Effector memory CD8-positive, alpha-beta T cell (primary cell): ENCODE measurements at regions not wholly inside any gene's neighbourhood (a gene's known extent, or its start where the extent isn't known, plus 50 kb on each side); places are given as distances from the start of the nearest gene placed in this dataset.

Source experiments
- ATAC-seq: fragments of 150-1000 bp; cut with Tn5 transposase; replicated peaks from 2 replicates; pipeline ENCODE4 v1.10.0; 2021; ENCODE audit warnings: mild to moderate bottlenecking, moderate library complexity
- DNase-seq, 3 experiments: peaks; one replicate each; pipeline ENCODE4 v3.0.0; 2021
- H3K27ac Mint-ChIP-seq, 2 donors: one replicate each; pipeline ENCODE4 v1.8.0; 2022; ENCODE audit warnings: mild to moderate bottlenecking in 2 of 2, mixed read lengths in 2 of 2, moderate library complexity in 2 of 2
- H3K27me3 Mint-ChIP-seq, 2 donors: one replicate each; pipeline ENCODE4 v1.8.0; 2022; ENCODE audit warnings: mixed read lengths in 2 of 2
- H3K36me3 Mint-ChIP-seq: one replicate; pipeline ENCODE4 v1.8.0; 2022; ENCODE audit warnings: mild to moderate bottlenecking, moderate library complexity, mixed read lengths; ENCODE audit not compliant: insufficient read depth
- H3K4me1 Mint-ChIP-seq, 2 donors: one replicate each; pipeline ENCODE4 v1.8.0; 2022; ENCODE audit warnings: low read depth in 2 of 2, mixed read lengths in 2 of 2
- H3K4me3 Mint-ChIP-seq, 2 donors: one replicate each; pipeline ENCODE4 v1.8.0; 2022; ENCODE audit warnings: mild to moderate bottlenecking in 2 of 2, mixed read lengths in 2 of 2, moderate library complexity in 2 of 2
- H3K9me3 Mint-ChIP-seq, 2 donors: one replicate each; pipeline ENCODE4 v1.8.0; 2022; ENCODE audit warnings: mixed read lengths in 2 of 2

DNA sequence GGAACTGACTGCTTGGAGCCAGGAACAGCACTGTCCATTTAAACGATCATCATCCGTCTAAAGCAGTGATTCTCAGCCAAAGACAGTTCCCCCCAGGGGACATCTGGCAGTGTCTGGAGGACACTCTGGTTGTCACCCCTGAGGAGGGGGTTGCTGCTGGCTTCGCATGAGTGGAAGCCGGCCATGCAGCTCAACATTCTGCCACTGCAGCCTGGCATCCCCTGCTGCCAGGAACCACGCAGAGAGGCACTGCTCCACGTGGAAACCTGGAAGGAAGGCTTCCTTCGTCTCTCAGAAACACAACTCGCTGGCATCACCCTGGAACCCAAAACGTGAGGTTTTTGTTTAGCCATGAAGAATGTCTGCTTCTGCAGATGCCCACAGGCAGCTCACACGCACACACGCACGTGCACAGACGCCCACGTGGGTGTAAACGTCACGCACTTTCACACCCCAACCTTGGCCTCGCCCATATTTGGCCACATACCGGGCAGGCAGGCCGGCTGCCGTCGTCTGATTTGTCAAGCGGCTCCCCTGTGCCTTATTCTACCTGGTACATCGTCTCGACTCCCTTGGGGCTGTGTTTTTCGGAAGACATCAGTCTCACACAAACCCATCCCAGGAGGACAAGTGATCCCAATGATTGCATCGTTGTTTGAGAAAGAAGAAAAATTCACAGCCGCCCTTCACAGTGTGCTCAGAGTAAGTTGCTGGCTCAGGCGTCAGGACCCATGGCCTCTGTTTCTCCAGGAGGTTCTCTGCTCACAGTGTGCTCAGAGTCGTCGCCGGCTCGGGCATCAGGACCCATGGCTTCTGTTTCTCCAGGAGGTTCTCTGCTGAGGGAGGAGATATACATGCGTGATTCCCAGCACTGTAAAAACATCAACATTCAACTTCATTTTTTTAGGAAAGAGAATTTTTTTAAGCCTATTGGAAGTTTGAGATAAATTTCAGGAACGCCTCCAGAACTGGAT is 127.2 kb upstream of the PPP2R2D start:
- Mint-ChIP-seq H3K9me3 (peaks cover 14 to 20% of the 10 kb centered on the region in 2 donors), H3K4me3 (no peak overlapping the region), H3K4me1 (no peaks in the 10 kb centered on the region), H3K36me3 (no peaks in the 10 kb centered on the region), H3K27me3 (peaks cover 0 to 21% of the 10 kb centered on the region in 2 donors), H3K27ac (no peak overlapping the region)
- DNase-seq = no peak
- ATAC-seq = no peak

DNA sequence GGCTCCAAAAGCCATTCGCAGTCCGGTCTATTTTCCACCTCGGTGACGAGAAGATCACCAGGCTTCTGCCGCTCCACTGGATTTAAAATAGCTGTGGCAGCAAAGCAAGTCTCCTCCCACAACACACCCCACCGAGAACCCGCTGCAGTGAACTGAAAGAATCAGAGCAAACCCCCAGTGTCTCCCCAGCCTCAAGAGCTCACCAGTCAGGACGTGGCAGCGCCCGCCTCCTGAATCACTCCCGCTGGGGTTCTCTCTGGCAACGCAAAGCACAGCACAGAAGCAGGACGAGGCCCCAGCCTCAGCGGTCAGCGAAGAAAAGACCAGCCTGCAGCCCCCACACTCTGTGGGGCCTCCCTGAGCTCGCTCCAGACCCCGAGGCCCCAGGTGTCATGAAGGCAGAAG is 126.1 kb upstream of the PPP2R2D start:
- H3K4me3 Mint-ChIP-seq = no peak overlapping the region
- no peak for DNase-seq
- H3K27ac Mint-ChIP-seq = no peak overlapping the region
- ATAC-seq = no peak
- peaks cover 0 to 20% of the 10 kb centered on the region in 2 donors for H3K27me3 Mint-ChIP-seq
- H3K9me3 Mint-ChIP-seq = peaks cover 15 to 20% of the 10 kb centered on the region in 2 donors
- H3K36me3 Mint-ChIP-seq = no peaks in the 10 kb centered on the region
- H3K4me1 Mint-ChIP-seq = no peaks in the 10 kb centered on the region

DNA sequence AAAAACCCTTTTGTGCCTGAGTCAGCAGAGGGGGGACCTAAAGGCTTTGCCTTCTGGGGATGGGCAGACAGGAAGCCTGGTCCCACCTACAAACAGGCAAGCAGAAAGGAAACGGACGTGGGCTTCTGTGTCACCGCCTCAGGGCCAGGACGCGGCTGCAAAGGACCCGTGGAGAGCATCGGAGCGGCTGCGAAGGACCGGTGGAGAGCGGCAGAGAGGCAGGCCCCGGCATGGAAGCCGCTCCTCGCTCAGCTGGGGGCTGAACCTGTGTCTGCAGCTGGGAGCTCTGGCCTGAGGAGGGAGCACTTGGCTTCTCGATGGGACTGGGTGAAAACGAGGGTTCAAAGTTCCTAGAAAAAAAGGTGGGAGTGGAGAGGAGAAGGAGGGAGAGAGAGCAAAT is 125.4 kb upstream of the PPP2R2D start:
- peaks cover 15 to 20% of the 10 kb centered on the region in 2 donors for H3K9me3 Mint-ChIP-seq
- no peaks in the 10 kb centered on the region for H3K4me1 Mint-ChIP-seq
- H3K27ac Mint-ChIP-seq = no peak overlapping the region
- no peak for DNase-seq
- peaks cover 0 to 20% of the 10 kb centered on the region in 2 donors for H3K27me3 Mint-ChIP-seq
- H3K4me3 Mint-ChIP-seq = no peak overlapping the region
- ATAC-seq = no peak
- H3K36me3 Mint-ChIP-seq = no peaks in the 10 kb centered on the region

DNA sequence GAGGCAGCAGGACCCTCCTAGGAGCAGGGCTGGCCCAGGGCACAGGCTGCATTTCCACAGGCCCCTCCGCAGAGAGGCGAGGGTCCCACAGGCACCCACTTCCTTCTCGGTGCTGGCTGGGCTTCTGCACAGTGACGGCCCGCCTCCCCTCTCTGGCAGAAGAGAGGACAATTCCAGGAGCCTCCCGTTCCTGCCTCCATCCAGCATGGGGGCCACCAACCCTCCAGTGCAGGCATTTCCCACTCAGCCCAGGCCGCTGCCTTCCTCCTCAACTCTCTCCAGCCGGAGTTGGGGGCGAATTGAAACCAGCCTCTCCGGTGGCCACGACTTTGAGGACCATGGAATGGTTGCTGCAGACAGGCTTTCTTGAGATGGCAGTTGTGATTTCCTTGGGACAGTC is 125.0 kb upstream of the PPP2R2D start:
- DNase-seq (no peak), ATAC-seq (no peak)
- peaks cover 0 to 20% of the 10 kb centered on the region in 2 donors for H3K27me3 Mint-ChIP-seq
- no peaks in the 10 kb centered on the region for H3K4me1 Mint-ChIP-seq
- H3K27ac Mint-ChIP-seq = no peak overlapping the region
- H3K36me3 Mint-ChIP-seq = no peaks in the 10 kb centered on the region
- H3K4me3 Mint-ChIP-seq = no peak overlapping the region
- peaks cover 15 to 20% of the 10 kb centered on the region in 2 donors for H3K9me3 Mint-ChIP-seq

DNA sequence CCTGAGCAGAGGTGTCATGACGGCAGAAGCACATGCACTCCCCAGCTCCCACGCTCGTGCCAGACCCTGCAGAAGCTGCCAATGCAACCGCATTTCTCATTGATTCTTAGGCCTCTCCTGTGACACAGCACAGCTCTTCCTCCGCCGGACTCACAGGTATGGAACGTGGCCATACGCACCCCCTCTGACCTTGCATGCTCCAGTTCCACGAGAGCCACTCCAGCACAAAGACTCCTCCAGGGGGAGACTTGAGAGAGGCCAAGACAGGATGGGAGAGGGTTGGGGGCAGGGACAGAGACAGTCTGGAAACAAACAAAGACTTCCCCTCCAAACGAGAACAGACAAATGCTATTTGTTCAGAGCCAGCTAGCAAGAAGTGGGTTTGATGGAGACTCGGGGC is 124.3 kb upstream of the PPP2R2D start:
- ATAC-seq (no peak), DNase-seq (no peak)
- Mint-ChIP-seq H3K27me3 (peaks cover 0 to 27% of the 10 kb centered on the region in 2 donors), H3K27ac (no peak overlapping the region), H3K9me3 (peaks cover 15 to 20% of the 10 kb centered on the region in 2 donors), H3K4me3 (no peak overlapping the region), H3K4me1 (no peaks in the 10 kb centered on the region), H3K36me3 (no peaks in the 10 kb centered on the region)

DNA sequence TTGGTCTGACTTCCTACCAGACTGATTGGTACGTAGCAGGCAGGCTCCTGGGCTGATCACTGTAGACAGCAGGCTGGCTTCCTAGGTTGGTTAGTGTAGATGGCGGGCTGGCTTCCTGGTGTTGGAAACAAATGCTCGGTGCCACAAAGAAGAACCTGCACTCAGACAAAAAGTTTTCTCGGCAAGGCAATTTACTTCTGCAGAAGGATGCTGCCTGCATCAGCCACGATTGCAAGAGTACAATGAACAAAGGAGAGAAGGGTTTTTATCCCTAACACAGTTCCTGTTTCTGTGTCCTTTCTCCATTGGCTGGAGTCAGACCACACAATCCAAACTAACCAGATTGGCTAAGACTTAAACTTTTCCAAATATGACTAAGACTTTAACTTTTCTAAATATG is 123.6 kb upstream of the PPP2R2D start:
- H3K9me3 Mint-ChIP-seq = peaks cover 15 to 20% of the 10 kb centered on the region in 2 donors
- H3K27me3 Mint-ChIP-seq = peaks cover 0 to 34% of the 10 kb centered on the region in 2 donors
- DNase-seq (no peak), ATAC-seq (no peak)
- no peaks in the 10 kb centered on the region for H3K36me3 Mint-ChIP-seq
- H3K27ac Mint-ChIP-seq = no peak overlapping the region
- H3K4me1 Mint-ChIP-seq = no peaks in the 10 kb centered on the region
- H3K4me3 Mint-ChIP-seq = no peak overlapping the region

DNA sequence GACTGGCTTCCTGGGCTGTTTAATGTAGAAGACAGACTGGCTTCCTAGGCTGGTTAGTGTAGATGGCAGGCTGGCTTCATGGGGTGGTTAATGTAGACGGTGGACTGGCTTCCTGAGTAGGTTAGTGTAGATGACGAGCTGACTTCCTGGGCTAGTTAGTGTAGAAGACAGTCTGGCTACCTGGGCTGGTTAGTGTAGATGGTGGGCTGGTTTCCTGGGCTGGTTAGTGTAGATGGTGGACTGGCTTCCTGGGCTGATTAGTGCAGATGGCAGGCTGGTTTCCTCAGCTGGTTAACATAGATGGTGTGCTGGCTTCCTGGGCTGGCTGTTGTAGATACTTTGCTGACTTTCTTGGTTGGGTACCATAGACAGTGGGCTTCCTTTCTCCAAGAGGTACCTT is 122.9 kb upstream of the PPP2R2D start:
- DNase-seq = no peak
- ATAC-seq = no peak
- Mint-ChIP-seq H3K4me1 (no peaks in the 10 kb centered on the region), H3K27me3 (peaks cover 0 to 36% of the 10 kb centered on the region in 2 donors), H3K9me3 (peaks cover 15 to 20% of the 10 kb centered on the region in 2 donors), H3K36me3 (no peaks in the 10 kb centered on the region), H3K4me3 (no peak overlapping the region), H3K27ac (no peak overlapping the region)

DNA sequence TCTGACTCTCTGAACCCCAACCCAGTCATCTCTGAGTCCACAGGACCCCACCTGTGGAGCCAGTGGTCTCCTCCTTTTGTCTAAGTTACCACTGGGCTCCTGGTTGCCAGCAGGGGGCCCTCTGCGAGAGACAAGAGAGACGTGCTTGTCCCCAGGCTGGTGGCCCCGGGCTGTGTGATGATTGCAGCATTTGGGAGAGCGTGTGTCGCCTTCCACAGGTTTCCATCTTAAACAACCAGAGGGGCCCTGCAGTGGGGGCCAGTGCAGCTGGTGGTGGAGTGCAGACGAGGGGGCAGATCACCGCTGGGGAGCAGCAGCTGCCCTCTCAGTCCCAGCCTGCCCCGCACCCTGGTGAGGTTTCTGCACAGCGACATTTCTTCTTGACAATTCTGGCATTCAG is 122.4 kb upstream of the PPP2R2D start:
- no peak overlapping the region for H3K4me3 Mint-ChIP-seq
- DNase-seq (no peak), ATAC-seq (no peak)
- no peak overlapping the region for H3K27ac Mint-ChIP-seq
- peaks cover 0 to 38% of the 10 kb centered on the region in 2 donors for H3K27me3 Mint-ChIP-seq
- no peaks in the 10 kb centered on the region for H3K36me3 Mint-ChIP-seq
- peaks cover 15 to 20% of the 10 kb centered on the region in 2 donors for H3K9me3 Mint-ChIP-seq
- H3K4me1 Mint-ChIP-seq = no peaks in the 10 kb centered on the region

DNA sequence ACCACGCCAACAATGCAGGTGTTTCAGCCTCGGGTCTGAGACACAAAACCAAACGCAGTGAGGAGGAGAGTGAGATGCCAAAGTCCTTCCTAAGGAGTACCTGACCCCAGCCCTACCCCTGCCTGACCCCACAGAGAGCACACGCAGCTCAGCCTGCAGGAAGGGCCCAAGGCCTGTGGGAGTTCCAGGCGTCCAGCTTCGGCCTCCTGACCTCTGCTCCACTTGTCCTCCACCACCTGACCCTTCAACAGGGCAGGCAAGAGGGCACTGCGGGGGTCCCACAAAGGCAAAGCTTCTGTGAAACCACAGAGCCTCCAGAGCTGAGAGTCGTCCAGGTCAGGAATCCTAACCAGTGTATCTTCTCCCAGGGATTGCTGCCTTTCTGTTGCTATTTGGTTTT is 122.0 kb upstream of the PPP2R2D start:
- peaks cover 15 to 20% of the 10 kb centered on the region in 2 donors for H3K9me3 Mint-ChIP-seq
- no peaks in the 10 kb centered on the region for H3K4me1 Mint-ChIP-seq
- H3K4me3 Mint-ChIP-seq = no peak overlapping the region
- ATAC-seq (no peak), DNase-seq (no peak)
- peaks cover 0 to 42% of the 10 kb centered on the region in 2 donors for H3K27me3 Mint-ChIP-seq
- no peaks in the 10 kb centered on the region for H3K36me3 Mint-ChIP-seq
- H3K27ac Mint-ChIP-seq = no peak overlapping the region

DNA sequence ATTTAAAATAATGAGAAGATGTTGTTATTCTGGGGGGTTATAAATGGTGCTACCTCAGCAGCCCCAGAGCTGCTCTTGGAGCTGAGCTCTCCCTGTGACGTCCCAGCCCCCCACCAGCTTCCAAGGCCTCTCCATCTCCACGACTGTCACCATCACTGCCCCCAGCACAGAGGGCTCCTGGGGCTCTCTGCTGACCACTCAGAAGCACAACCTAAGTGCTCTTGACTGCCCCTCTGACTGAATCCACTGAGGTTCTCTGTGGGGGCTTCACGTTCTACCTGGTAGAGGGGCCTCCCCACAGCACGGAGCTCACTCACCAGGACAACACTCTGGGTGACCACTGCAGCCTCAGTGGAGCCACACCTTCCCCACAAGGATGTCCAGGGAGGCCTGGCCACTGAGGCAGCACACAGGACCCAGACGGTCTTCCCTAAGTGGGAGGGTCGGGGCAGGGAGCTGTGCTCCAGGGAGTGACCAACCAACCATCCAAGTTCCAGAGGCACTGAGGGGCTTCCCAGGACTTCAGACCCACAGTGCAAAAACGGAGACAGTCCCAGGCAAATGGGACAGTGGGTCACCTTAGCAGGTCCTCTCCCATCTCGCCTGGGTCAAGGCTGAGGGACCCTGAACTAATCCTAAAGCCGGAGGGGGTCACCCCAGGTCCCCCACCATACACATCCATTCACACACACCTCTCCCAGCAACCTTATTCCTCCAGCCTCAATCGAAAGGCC is 121.0 kb upstream of the PPP2R2D start:
- H3K27ac Mint-ChIP-seq = no peak overlapping the region
- ATAC-seq (no peak), DNase-seq (no peak)
- peaks cover 0 to 46% of the 10 kb centered on the region in 2 donors for H3K27me3 Mint-ChIP-seq
- H3K9me3 Mint-ChIP-seq = peaks cover 15 to 20% of the 10 kb centered on the region in 2 donors
- no peaks in the 10 kb centered on the region for H3K36me3 Mint-ChIP-seq
- no peaks in the 10 kb centered on the region for H3K4me1 Mint-ChIP-seq
- no peak overlapping the region for H3K4me3 Mint-ChIP-seq

DNA sequence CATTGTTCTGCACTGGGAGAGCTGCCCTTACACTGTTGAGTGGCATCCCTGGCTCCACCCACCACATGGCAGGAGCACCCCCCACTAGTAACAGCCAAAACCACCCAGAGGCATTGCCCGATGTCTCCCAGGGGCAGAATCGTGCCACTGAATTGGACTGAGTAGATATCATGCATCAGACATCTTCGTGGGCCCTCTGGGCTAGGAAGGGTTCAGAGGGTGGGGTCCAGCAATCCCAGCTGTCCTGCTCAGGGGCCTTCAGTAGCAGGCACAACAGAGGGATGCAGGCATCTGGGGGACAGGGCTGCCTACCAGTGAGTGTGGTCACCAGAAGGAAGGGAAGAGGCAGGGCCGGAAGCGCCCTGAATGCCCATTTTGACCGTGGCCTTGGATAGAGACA is 119.7 kb upstream of the PPP2R2D start:
- ATAC-seq = no peak
- DNase-seq = no peak
- peaks cover 0 to 56% of the 10 kb centered on the region in 2 donors for H3K27me3 Mint-ChIP-seq
- no peaks in the 10 kb centered on the region for H3K36me3 Mint-ChIP-seq
- no peak overlapping the region for H3K27ac Mint-ChIP-seq
- no peaks in the 10 kb centered on the region for H3K4me1 Mint-ChIP-seq
- no peak overlapping the region for H3K4me3 Mint-ChIP-seq
- H3K9me3 Mint-ChIP-seq = peaks cover 15 to 20% of the 10 kb centered on the region in 2 donors

DNA sequence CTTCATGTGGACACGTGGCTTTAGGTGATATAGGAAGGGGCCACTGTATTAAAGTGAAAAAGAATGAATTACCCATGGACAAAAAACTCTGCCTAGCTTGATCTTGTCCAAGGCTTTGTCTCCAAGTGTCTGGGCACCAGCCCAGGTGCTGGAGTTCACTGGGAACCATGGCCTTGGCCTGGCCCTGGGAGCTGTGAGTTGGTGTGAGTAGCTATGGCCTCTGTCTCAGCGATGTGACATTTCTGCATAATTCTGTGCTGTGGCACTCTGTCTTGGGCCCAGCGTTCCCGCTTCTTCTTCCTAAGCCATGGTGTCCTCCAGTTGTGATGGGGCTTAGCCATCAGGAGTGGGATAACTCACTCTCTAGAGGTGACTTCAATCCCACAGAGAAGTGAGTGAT is 119.0 kb upstream of the PPP2R2D start:
- H3K27me3 Mint-ChIP-seq = peaks cover 0 to 56% of the 10 kb centered on the region in 2 donors
- peaks cover 12 to 14% of the 10 kb centered on the region in 2 donors for H3K9me3 Mint-ChIP-seq
- no peaks in the 10 kb centered on the region for H3K36me3 Mint-ChIP-seq
- H3K27ac Mint-ChIP-seq = no peak overlapping the region
- no peaks in the 10 kb centered on the region for H3K4me1 Mint-ChIP-seq
- ATAC-seq = no peak
- H3K4me3 Mint-ChIP-seq = no peak overlapping the region
- no peak for DNase-seq

DNA sequence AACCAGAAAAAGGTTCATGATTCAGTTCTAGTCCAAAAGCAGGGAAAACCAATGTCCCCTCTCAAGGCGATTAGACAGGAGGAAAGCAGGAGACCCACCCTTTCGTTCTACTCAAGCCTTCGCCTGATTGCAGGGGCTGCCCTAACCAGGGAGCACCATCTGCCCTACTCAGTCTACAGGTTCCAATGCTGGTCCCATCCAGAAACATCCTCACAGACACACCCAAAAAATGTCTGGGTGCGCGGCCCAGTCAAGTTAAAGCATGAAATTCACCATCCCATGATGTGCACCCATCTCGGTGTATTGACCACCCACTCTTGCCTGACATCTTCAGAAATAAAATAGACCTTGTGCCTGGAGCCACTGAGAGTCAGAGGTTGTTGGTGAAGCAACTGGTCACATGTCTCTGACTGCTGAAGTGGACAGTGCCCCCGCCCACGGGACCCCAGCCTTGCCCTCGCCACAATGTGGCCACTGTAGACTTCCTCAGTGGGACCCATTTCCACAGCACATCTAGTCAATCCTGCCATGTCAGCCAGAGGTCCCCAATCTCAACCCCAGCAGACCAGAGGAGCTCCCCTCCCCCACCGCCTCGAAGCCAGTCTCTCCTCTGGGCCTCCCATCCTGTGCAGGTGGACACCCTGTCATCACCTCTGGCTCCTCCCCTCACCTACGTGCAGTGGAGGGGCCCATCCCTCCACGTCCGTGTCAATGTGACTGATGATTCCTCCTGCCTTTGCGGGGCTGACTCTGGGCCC is 116.3 kb upstream of the PPP2R2D start:
- Mint-ChIP-seq H3K36me3 (no peaks in the 10 kb centered on the region), H3K27ac (no peak overlapping the region), H3K4me3 (no peak overlapping the region), H3K27me3 (peaks cover 7 to 70% of the 10 kb centered on the region in 2 donors), H3K9me3 (peaks cover 0 to 2% of the 10 kb centered on the region in 2 donors), H3K4me1 (no peaks in the 10 kb centered on the region)
- ATAC-seq = no peak
- no peak for DNase-seq
